HG03108 (cell line): ENCODE measurements at regions not wholly inside any gene's neighbourhood (a gene's known extent, or its start where the extent isn't known, plus 50 kb on each side); places are given as distances from the start of the nearest gene placed in this dataset.

Source experiments
- ATAC-seq: cut with Tn5 transposase; IDR thresholded peaks from one replicate; pipeline ENCODE4 v1.9.1; 2021; ENCODE audit warnings: moderate library complexity; ENCODE audit not compliant: unreplicated experiment

GRCh38 chr2:81940266-81940955, 1635.9 kb upstream of the LRRTM1 start:
- ATAC-seq: no peak

- no peak for ATAC-seq
Measured at GRCh38 chr2:81937944-81938343, 1633.4 kb upstream of the LRRTM1 start.

GRCh38 chr2:81903534-81903933, 1599.0 kb upstream of the LRRTM1 start:
- no peak for ATAC-seq

GRCh38 chr2:81901017-81901416, 1596.5 kb upstream of the LRRTM1 start:
- ATAC-seq: no peak

- no peak for ATAC-seq
Measured at GRCh38 chr2:81895620-81896250, 1591.2 kb upstream of the LRRTM1 start.

GRCh38 chr2:81894451-81894990, 1590.0 kb upstream of the LRRTM1 start:
- ATAC-seq: no peak

GRCh38 chr2:81876624-81877023, 1572.1 kb upstream of the LRRTM1 start:
- no peak for ATAC-seq

- ATAC-seq: no peak
Measured at GRCh38 chr2:81872006-81872405, 1567.5 kb upstream of the LRRTM1 start.

GRCh38 chr2:81870119-81870518, 1565.6 kb upstream of the LRRTM1 start:
- no peak for ATAC-seq

- no peak for ATAC-seq
Measured at GRCh38 chr2:81858998-81859397, 1554.4 kb upstream of the LRRTM1 start.

GRCh38 chr2:81853341-81853740, 1548.8 kb upstream of the LRRTM1 start:
- ATAC-seq: no peak

GRCh38 chr2:81852651-81853050, 1548.1 kb upstream of the LRRTM1 start:
- no peak for ATAC-seq

- no peak for ATAC-seq
Measured at GRCh38 chr2:81839780-81840179, 1535.2 kb upstream of the LRRTM1 start.

GRCh38 chr2:81835321-81836000, 1530.9 kb upstream of the LRRTM1 start:
- no peak for ATAC-seq

GRCh38 chr2:81786811-81787210, 1482.3 kb upstream of the LRRTM1 start:
- no peak for ATAC-seq

GRCh38 chr2:81767187-81767912, 1462.8 kb upstream of the LRRTM1 start:
- no peak for ATAC-seq

GRCh38 chr2:81747481-81748070, 1443.0 kb upstream of the LRRTM1 start:
- no peak for ATAC-seq

- ATAC-seq: no peak
Measured at GRCh38 chr2:81739966-81740365, 1435.4 kb upstream of the LRRTM1 start.

GRCh38 chr2:81734981-81735380, 1430.4 kb upstream of the LRRTM1 start:
- no peak for ATAC-seq

- no peak for ATAC-seq
Measured at GRCh38 chr2:81714817-81715216, 1410.3 kb upstream of the LRRTM1 start.

GRCh38 chr2:81706856-81707255, 1402.3 kb upstream of the LRRTM1 start:
- no peak for ATAC-seq
